Thyroid gland (tissue), 4 donors: ENCODE measurements at regions not wholly inside any gene's neighbourhood (a gene's known extent, or its start where the extent isn't known, plus 50 kb on each side); places are given as distances from the start of the nearest gene placed in this dataset.

Experiments used
- DNase-seq, 2 donors: peaks; one replicate each; pipeline ENCODE4 v3.0.0-alpha.2; 2019
- H3K27ac ChIP-seq, 3 donors: fragments of 200-600 bp; sonication (generic); 1 replicate in 2 of 3; 2 replicates in 1 of 3; pipeline ENCODE4 v1.5.1; 2016 to 2019; ENCODE audit warnings: mild to moderate bottlenecking in 1 of 3, moderate library complexity in 1 of 3
- H3K27me3 ChIP-seq: fragments of 200-600 bp; sonication (generic); one replicate; pipeline ENCODE4 v1.5.1; 2019
- H3K36me3 ChIP-seq, 2 donors: fragments of 200-600 bp; sonication (generic); one replicate each; pipeline ENCODE4 v1.5.1; 2016 to 2019
- H3K4me1 ChIP-seq, 2 donors: fragments of 200-600 bp; sonication (generic); one replicate each; pipeline ENCODE4 v1.5.1; 2017 to 2019
- H3K4me3 ChIP-seq, 3 donors: fragments of 200-600 bp; sonication (generic); replicated peaks in 1 of 3; 1 replicate in 2 of 3; 2 replicates in 1 of 3; pipeline ENCODE4 v1.5.1; 2016; ENCODE audit warnings: mild to moderate bottlenecking in 1 of 3
- H3K9me3 ChIP-seq: fragments of 200-600 bp; sonication (generic); one replicate; pipeline ENCODE4 v1.5.1; 2017
- POLR2A ChIP-seq, 2 donors: fragments of 450-650 bp; IDR thresholded peaks; one replicate each; pipeline ENCODE4 v1.6.1; 2017; ENCODE audit warnings: antibody characterized with exemption in 2 of 2, mild to moderate bottlenecking in 2 of 2, moderate library complexity in 1 of 2
- WGBS, 2 donors: methylation state at CpG; one replicate each; pipeline ENCODE4 v1.1.5; 2017; 5-methylcytosine and 5-hydroxymethylcytosine counted together
- intact Hi-C: fragments of 100-400 bp; cut with DNase I; formaldehyde crosslinking; loops from one replicate; pipeline ENCODE4 v1.15.1; 2023
- TF ChIP-seq, protein P1 (sequence below), 6 experiments: fragments of 200-600 bp in 3 of 6; fragments of 450-650 bp in 3 of 6; sonication (generic) in 3 of 6; IDR thresholded peaks; one replicate each; pipeline ENCODE4 v1.5.1; 2016 to 2019; ENCODE audit warnings: antibody characterized with exemption in 6 of 6, mild to moderate bottlenecking in 2 of 6, inconsistent platforms in 1 of 6, moderate library complexity in 1 of 6

DNA sequence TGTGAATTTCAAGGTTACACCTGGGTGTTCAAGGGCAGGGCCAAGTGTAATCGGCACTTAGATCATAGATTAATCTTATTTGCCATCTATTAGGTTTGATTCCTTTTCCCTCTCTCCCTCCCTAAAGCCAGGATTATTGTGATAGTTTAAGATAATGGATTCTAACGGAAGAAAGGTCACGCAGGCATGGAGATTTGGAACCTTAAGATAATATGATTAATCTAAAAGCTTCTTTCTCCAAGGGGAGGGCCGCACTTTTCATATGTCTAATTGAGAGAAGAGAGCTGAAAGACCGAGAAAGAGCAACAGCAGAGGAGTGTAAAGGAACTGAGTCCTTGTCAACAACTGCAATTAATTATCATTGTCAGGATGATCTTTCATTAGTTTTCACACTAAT lies 858.8 kb upstream of the NR2F2 start:
- Histone ChIP-seq H3K27ac (peak overlapping the region in 2 of 3 donors; percentile 37 to 46), H3K27me3 (no peaks in the 10 kb centered on the region), H3K4me3 (no peak overlapping the region), H3K4me1 (no peaks in the 10 kb centered on the region), H3K36me3 (no peaks in the 10 kb centered on the region), H3K9me3 (no peaks in the 10 kb centered on the region)
- 68 to 72% methylated on average over 5 of the region's 5 CpGs for WGBS, 2 donors
- TF ChIP-seq, protein P1, sequence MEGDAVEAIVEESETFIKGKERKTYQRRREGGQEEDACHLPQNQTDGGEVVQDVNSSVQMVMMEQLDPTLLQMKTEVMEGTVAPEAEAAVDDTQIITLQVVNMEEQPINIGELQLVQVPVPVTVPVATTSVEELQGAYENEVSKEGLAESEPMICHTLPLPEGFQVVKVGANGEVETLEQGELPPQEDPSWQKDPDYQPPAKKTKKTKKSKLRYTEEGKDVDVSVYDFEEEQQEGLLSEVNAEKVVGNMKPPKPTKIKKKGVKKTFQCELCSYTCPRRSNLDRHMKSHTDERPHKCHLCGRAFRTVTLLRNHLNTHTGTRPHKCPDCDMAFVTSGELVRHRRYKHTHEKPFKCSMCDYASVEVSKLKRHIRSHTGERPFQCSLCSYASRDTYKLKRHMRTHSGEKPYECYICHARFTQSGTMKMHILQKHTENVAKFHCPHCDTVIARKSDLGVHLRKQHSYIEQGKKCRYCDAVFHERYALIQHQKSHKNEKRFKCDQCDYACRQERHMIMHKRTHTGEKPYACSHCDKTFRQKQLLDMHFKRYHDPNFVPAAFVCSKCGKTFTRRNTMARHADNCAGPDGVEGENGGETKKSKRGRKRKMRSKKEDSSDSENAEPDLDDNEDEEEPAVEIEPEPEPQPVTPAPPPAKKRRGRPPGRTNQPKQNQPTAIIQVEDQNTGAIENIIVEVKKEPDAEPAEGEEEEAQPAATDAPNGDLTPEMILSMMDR (IDR thresholded peaks at IDR 0.05) = no peak
- TF ChIP-seq POLR2A (IDR thresholded peaks at IDR 0.05) = no peak
- intact Hi-C loops = no loop called here
- no peak for DNase-seq

DNA sequence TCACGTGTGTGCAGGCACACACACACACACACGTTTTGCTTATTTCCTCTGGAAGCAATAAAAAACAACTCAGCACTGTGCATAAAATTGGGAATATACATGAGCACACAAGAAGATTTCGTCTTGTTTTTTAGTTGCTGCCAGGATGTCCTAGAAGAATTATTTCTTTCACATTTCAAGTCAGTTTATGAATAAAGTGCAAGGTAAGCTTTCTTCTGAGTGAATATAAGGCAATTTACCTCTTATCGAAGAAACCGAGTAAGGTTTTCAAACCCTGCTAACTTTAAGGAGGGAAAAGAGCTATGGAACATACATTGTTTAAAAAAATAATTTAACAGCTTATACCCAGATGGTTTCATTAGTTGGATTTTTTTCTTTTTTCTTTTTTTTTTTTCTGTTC lies 855.4 kb upstream of the NR2F2 start:
- TF ChIP-seq POLR2A (IDR thresholded peaks at IDR 0.05) = no peak
- TF ChIP-seq, protein P1 (IDR thresholded peaks at IDR 0.05) = no peak
- H3K27ac ChIP-seq = peak overlapping the region in 2 of 3 donors; percentile 8 to 11
- WGBS, 2 donors = 85% methylated on average over 5 of the region's 5 CpGs
- no peaks in the 10 kb centered on the region for H3K27me3 ChIP-seq
- intact Hi-C loops = no loop called here
- no peaks in the 10 kb centered on the region for H3K4me1 ChIP-seq
- H3K4me3 ChIP-seq = no peak overlapping the region
- no peaks in the 10 kb centered on the region for H3K36me3 ChIP-seq
- DNase-seq = no peak
- no peaks in the 10 kb centered on the region for H3K9me3 ChIP-seq

- intact Hi-C loops = no loop called here
- peak overlapping the region in 2 of 3 donors; percentile 11 for H3K27ac ChIP-seq
- H3K36me3 ChIP-seq = no peaks in the 10 kb centered on the region
- TF ChIP-seq POLR2A (IDR thresholded peaks at IDR 0.05) = no peak
- TF ChIP-seq, protein P1 (IDR thresholded peaks at IDR 0.05) = no peak
- no peaks in the 10 kb centered on the region for H3K9me3 ChIP-seq
- WGBS, 2 donors = 77 to 78% methylated on average over 3 of the region's 3 CpGs
- H3K4me3 ChIP-seq = no peak overlapping the region
- no peak for DNase-seq
- no peaks in the 10 kb centered on the region for H3K4me1 ChIP-seq
- no peaks in the 10 kb centered on the region for H3K27me3 ChIP-seq
Measured at GRCh38 chr15:95479308-95479707, 851.2 kb upstream of the NR2F2 start.

DNA sequence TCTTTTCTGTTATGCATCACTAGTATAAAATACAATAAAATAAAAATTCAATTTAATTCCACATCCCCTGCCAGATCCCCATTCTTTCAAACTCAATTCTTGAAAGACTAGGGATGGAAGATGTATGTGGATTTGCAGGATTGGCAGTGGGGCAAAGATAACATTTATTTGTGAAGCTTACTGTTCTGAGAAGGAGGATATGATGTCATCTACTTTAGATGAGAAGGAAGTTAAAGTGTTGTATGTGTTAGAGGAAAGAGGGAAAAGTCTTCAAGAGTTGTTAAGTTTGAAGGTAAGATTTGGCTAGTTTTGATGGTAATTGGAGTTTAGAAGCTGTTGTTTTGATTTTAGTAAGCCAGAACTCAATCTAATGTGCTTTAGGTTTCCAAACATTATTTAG lies 845.1 kb upstream of the NR2F2 start:
- H3K36me3 ChIP-seq = no peaks in the 10 kb centered on the region
- TF ChIP-seq POLR2A (IDR thresholded peaks at IDR 0.05) = no peak
- TF ChIP-seq, protein P1 (IDR thresholded peaks at IDR 0.05) = no peak
- H3K27me3 ChIP-seq = no peaks in the 10 kb centered on the region
- no peaks in the 10 kb centered on the region for H3K9me3 ChIP-seq
- no peak overlapping the region for H3K27ac ChIP-seq
- no peak for DNase-seq
- intact Hi-C loops = no loop called here
- no peaks in the 10 kb centered on the region for H3K4me1 ChIP-seq
- H3K4me3 ChIP-seq = no peak overlapping the region

- no peaks in the 10 kb centered on the region for H3K36me3 ChIP-seq
- no peak for TF ChIP-seq POLR2A (IDR thresholded peaks at IDR 0.05)
- TF ChIP-seq, protein P1 (IDR thresholded peaks at IDR 0.05) = no peak
- intact Hi-C loops = no loop called here
- H3K27ac ChIP-seq = no peak overlapping the region
- DNase-seq = no peak
- no peaks in the 10 kb centered on the region for H3K4me1 ChIP-seq
- H3K4me3 ChIP-seq = no peak overlapping the region
- no peaks in the 10 kb centered on the region for H3K9me3 ChIP-seq
- no peaks in the 10 kb centered on the region for H3K27me3 ChIP-seq
- WGBS, 2 donors = 89 to 92% methylated on average over 5 of the region's 5 CpGs
Measured at GRCh38 chr15:95486224-95486623, 844.3 kb upstream of the NR2F2 start.
